UCSD-AML1 (cell line): ENCODE measurements at regions not wholly inside any gene's neighbourhood (a gene's known extent, or its start where the extent isn't known, plus 50 kb on each side); places are given as distances from the start of the nearest gene placed in this dataset.

Source experiments
- DNase-seq: peaks from one replicate; lab custom pipeline; 2025; ENCODE audit not compliant: unreplicated experiment; lab: John Stamatoyannopoulos, UW

DNA sequence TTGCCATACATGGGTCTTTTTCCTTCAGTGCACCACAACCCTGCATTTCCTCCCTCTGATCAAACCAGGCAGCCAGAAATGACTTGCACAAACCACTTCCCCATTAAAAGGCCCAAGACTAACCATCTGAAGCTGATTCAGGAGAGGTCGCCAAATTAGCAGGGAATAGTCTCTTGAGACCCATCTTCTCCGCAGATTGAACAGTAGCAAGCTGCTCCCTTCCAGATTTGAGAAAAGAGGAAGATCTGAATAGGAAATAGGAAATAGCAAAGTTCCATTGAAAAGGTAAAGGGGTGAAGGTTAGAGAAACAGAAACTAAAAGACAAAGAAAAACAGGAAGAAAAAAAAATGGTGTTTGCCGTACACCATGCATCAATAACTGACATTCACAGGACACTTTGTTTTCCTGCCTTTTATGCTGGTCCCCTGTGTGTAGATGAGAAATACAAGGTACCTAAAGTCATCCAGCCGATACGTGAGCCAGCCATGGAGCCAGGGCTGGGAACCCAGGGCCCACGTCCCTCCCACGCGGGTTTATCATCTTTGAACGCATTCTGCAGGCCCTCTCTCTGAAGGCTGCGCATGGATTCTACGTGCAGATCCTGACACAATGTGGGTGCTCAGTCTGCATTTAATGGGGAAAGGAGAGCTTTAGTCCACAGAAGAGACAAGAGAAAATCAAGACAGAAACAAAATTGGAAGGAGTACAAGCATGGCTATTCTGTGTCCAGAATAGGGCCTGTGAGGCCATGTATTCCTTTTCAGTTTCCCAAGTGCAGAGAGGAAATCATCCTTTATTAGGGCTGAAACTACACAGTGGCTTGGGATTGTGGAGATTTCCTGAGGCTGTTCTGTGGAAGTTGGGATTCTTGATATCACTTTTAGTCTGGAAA, 268.4 kb upstream of the NPVF start:
- DNase-seq, result peak; percentile 16

DNA sequence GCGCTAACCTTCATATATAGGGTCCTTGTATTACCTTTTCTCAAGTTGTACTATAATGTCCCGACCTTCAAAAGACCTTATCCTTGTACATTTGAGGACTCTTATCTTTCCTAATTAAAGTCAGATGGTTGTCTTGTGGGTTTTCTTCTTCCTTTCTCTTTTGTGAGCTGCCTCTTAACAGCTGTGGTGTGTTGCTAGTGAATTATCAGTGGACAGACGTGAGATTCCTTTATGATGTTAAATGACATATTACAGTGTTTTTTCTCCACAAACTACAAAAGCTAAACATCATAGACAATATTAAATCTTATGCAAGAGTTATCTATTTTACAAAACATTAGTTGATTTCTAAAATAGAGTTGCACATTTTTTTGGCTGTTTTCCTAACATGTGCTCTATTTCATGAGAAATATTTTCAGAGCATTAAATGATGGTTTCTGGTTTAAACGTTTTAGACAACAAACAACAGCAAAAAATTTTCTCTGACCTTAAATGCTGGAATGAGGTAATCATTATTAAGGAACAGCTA, 272.2 kb upstream of the NPVF start:
- DNase-seq, result no peak

DNA sequence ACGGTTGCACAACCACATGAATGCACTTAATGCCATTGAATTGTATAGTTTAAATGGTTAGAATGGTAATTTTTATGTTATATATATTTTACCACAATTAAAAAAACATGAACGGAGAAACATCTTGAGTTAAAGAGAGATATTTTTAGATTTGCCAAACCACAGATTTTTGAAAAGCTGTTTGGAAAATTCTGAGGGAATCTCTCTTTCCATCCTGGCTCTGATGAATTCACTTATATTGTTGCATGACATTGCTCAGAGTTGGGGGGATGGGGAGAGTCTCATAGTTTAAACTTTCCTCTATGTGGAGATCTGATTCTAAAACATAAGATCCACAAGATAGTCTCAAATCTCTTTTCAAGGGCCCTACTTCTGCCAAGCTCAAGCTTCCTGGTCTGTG, 275.0 kb upstream of the NPVF start:
- DNase-seq, result no peak

DNA sequence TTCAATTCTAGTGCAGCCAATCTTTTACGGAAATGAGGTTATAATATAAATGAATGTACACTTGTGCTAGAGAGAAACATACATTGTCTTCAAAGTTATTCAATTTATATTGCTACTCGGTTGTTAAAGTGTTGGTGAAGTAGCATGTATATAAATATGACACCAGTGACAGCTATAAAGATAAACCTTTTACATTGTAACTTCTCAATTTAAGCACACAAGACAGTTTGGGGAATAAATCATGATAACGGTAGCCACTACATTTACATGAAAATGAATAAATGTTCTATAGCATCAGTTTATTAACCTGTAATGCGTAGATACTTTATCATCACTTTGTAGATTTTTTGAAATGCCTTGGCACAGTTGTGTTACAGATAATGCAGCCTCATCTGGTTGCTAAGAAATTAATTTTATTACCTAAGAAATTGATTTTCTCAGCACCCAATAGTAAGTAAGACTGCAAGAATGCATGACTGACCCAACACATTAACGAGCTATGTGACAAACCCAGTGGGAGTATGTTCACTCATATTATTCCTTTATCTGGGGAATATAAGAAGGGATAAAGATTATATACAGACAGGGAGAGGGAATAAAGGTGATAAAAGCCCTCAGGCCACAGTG, 283.9 kb upstream of the NPVF start:
- DNase-seq, result no peak

DNA sequence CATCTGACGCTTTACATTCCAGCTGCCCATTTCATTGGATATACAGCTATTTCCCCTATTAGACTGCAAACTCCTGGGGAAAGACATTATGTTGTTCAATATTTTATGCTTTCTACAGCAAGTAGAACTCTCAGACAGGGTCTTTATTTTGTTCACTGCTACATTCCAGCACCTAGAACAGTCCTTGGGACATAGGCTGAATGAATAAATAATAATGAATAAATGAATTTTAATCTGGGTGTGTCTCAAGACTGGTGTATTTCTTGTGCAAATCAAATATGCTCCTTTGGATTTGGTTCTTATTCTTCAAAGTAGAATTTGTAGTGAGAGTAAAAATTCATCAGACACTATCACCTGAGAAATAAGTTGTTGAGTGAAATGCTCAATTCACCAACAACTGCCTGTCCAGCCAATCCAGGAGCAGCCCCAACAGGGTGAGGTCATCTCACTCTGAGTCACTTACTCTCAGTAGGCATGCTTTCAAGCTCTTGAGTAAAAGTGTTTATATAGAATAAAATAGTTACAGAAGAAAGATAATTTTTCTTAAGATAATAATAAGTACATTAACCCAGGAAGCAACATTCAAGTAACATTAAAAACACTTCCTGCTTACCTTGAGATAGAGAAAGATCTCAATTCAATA, 287.5 kb upstream of the NPVF start:
- DNase-seq, result no peak

DNA sequence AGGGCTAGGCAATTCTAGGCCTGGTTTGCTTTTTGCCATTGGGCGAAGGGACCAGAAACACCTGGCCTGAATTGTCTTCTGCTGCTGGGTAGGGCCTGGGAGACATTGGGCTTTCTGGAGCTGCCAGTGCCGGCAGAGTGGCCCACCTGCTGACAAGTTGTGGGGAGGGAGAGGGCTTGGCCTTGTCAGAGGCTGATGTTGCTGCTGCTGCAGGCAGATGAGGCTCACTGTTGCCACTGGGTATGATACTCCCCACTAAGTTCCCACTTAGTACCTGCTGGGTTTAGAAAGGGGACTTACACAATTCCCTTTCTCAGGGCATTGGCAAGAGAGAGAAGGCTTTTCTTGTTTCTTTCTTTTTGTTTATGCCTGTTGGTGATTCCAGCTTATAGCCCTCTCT, 289.6 kb upstream of the NPVF start:
- DNase-seq, result no peak

DNA sequence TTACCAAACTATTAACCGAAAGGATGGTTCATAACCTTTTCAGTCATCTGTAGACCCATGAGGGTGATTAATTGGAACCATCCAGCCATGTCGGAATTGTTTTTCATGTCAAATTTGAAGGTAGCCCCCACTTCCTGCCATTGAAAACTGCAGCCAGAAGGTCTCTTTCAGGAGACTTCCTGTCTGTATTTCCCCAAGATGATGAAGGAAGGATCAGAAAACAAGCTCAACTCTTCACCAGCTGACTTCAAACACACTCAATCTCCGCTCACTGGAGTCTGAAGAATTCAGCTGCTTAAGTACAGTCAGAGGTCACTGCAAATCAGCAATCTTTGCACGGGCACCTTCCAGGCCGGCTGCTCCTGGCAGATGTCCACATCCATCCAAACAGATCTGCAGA, 291.7 kb upstream of the NPVF start:
- DNase-seq, result no peak

DNA sequence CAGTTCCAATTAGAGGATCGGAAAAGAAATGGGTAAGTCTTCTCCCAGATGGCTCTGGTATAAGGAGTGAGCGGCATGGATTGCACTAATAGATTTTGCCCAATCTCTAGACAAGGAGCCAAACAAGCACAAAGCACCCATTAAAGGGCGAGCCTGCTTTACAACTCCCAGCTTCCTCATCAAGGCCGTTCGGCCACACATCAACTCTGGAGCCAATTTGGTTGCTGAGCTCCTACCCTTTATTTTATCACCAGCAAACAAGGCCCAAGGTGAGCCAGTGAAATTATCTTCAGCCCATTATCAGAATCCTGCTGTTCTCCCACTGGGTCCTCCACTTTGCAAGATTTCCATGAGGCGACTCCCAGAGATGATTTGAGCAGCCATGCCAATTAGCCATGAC, 292.2 kb upstream of the NPVF start:
- no peak for DNase-seq

DNA sequence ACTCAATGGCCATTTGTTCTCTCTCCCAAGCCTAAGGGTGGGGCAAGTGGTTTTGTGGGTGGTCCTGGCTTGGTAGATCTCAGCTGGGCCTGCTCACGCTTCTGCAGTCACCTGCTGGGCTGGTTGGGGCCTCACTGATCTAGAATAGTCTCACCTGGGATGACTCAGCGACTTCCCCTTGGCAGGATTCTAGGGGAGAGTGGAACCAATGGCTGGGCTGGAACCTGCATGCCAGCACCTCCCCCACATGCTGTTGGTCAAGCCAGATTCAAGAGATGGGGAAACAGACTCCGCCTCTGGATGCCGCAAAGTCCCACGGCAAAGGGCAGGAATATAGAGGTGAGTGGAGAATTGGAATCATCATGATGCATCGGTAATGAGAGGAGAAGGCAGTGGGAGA, 292.9 kb upstream of the NPVF start:
- no peak for DNase-seq

DNA sequence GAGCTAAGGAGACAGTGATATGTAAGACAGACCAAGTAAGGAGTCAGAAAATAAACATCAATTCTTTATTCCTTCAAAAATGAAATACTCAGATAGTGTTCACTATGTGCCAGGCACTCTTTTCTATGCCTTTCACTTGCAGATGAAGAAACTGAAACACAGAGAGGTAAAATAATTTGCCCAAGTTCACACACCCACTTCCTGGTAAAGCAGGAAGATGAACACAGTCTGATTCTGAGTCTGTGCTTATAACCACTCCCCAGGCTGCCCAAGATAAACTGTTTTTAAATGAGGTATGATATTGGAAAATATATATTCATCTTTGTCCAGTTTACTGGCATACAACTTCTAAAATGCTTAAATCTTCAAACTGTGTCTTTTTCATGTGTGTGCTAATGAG, 294.4 kb upstream of the NPVF start:
- no peak for DNase-seq

DNA sequence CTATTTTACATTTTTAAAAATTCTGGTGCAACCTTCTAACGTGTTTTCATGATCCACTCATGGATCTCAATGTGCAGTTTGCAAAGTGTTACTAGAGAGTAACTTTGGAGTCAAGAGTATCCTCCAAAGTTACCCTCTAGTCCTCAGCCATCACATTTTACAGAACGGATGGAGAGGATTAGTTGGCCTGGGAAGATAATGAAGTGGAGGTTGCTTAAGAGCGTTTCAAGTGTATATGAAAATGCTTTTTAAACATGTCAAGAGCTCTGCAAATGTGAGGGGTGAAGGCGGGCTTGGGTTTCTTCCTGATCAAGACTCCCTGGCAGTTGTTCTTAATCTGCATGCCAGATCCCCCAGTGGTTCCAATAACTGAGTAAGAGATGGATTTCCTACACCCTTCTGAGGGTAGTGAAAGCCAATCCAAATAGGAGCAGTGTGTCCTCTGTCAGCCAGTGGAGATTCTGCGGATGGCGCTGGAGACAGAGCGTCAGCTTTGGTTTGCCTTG, 299.4 kb upstream of the NPVF start:
- no peak for DNase-seq

DNA sequence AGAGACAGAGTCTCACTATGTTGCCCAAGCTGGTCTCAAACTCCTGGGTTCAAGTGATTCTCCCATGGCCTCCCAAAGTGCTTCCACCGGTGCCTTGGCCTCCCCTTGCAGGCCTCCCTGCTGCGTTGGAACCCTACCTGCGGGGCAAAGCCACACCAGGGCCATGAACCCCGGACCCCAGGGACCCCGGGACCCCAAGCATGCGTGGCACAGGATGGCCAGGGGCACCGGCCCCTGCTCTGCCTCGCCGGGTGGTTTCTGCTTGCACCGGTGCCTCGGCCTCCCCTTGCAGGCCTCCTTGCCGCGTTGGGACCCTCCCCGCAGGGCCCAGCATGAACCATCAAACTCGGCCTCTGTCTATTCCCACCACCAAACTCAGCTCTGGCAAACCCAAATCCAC, 301.0 kb upstream of the NPVF start:
- DNase-seq, result no peak

DNA sequence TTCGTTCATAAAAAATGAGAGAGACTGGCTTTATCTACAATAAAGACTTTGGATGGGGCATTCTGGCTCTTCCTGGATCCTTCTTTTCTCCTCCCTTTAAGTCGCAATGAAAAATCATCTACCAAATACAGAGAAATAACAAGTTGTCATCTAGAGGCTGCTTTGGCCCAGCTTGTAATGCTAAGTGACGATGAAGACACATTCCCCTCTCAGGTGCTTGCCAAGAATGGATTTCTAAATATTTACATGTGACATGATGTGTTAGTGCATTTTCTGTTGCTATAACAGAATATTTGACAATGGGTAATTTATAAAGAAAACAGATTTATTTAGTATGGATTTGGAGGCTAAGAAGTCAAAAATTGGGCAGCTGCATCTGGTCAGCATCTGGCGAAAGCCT, 308.6 kb upstream of the NPVF start:
- DNase-seq, result no peak

DNA sequence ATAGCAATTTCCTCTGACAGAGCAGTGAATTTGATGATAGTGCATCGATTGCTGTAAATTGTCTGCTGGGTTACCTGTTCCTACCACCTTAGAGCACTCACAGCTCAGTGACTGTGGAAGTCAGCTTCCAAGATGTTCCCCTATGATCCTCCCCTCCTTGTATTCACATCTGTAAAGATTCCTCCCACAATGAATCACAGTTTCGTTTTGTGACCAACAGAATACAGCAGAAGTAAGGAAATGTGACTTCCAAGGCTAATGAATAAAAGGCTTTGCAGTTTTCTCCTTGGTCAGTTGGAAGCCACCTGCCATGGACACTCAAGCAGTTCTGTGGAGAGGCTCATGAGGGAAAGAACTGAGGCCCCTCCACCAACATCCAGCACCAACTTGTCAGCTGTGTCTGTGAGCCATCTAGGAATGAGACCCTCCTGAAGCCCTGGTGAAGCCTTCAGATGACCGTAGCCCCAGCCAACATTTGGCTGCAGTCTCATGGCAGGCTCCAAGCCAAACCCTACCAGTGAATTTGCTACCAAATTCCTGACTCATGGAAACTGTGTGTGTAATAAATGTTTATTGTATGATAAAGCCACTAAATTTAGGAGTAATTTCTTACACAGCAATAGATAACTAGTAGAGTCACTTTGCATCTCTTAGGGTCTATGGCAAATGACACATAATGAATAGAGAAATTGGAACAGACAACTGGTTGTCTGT, 309.5 kb upstream of the NPVF start:
- no peak for DNase-seq

DNA sequence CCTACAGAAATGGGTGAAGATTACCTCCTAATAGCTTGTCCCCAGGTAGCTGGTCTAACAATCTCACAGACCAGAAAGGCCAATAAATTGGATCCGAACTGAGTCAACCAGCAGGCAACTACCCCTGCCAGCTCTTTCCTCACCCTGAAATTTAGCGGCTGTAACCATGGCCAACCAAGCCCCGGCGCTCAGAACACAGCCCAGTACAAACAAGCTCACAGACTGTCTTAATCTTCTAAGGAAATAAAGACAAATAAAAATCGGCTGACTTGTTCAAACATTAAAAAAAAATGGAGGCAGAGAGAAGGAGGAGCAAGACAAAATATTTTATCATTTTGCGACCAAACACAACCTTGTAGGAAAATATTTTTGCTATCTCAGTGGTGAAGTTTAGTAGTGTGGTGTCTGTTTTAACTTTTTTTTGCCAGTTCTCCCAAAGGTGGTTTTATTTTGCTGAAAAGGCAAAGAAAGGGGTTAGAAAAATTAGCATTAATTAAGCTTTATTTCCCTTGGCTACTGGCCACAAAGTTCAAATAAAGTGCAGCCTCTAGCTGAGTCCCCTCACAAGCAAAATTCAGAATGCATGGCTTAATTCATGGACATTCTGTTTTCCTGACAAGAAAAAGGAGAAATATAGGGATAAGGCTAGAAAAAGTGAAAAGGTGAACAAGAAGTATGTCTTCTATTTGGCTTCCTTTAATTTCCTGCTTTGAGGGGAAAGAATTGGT, 313.0 kb upstream of the NPVF start:
- no peak for DNase-seq

DNA sequence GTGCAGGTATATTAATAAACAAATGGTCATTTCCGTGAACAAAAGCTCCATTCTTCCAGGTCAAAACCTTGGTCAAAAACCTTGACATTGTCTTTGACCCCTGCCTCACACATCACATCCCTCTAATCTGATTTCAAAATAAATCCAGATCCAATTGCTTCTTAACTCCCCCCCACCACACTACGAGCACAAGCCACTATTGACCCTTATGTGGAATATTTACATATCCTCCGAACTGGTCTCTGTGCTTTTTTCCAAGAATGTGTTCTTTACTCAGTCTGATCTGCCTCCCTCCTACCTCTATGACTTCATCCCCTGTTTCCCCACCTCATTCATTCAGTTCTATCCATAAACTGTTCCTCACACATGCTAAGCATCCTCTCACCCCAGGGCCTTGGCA, 313.6 kb upstream of the NPVF start:
- DNase-seq, result no peak

DNA sequence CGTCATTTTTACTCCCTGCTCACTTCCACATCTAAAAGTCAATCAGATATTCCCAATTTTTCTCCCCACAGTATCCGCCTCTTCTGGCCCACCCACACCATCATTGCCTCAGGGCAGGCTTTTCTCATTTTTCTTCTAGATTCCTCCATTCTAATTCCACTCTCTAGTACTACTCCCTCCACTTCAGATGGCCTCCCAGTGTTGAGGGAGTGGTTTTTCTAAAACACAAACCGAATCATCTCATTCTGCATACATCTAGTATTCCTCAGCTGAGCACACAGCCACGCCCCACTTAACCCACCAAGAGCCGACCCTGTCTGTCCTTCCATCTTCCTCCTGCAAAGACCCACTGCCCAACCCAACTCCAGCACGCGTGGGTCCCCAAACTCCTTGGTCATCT, 314.9 kb upstream of the NPVF start:
- no peak for DNase-seq

DNA sequence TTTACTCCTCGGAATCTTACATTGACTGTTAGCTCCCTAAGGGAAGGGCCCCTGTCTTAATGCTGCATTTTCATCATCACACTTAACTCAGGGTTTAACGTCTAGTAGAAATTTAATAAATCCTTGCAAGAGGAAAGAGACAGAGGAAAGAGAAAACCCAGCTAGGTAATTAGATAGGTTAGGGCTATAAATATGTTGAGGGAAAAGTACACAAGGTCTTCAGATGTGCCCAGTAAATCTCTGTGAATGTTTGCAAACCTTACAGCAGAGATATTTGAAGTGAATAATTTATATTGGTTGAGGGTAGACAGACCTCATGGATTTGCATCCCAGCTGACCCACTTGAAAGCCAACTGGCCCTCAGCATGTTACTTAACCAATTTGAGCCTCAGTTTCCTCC, 315.5 kb upstream of the NPVF start:
- no peak for DNase-seq

DNA sequence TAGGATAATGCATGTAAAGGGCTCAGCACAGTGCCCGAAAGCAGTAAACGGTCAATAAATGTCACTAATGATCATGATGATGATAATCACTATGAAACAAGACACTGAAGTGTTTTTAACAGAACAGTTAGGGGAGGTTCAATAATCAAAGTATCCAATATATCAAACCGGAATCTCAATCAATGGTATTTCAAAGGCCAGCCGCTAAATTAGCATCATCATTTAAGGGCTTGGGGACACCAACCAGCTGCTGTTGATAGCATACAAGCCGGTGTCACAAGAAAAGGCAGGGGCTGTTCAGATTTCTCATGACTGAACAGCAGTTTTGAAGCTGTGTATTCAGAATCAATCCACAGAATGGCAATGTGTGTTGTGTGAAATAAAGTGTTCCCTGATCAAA, 316.0 kb upstream of the NPVF start:
- DNase-seq, result no peak
